ENCODE measurements at regions not wholly inside any gene's neighbourhood (a gene's known extent, or its start where the extent isn't known, plus 50 kb on each side); places are given as distances from the start of the nearest gene placed in this dataset.

- DNase-seq (ENCODE audit: low read depth): no peak
Measured at GRCh38 chr9:12874395-12874794, 99.6 kb downstream of the LURAP1L start.

- DNase-seq (ENCODE audit: low read depth): peak; percentile 47
Measured at GRCh38 chr9:12875191-12875590, 100.4 kb downstream of the LURAP1L start.

- DNase-seq (ENCODE audit: low read depth): no peak
Measured at GRCh38 chr9:12876872-12877271, 102.1 kb downstream of the LURAP1L start.

GRCh38 chr9:12878351-12878978, 103.6 kb downstream of the LURAP1L start:
- no peak for DNase-seq (ENCODE audit: low read depth)

GRCh38 chr9:12879961-12880360, 105.1 kb downstream of the LURAP1L start:
- no peak for DNase-seq (ENCODE audit: low read depth)

- DNase-seq (ENCODE audit: low read depth): peak; percentile 16
Measured at GRCh38 chr9:12880406-12881015, 105.7 kb downstream of the LURAP1L start.

GRCh38 chr9:12882430-12882829, 107.6 kb downstream of the LURAP1L start:
- DNase-seq (ENCODE audit: low read depth): peak; percentile 71

- peak; percentile 68 for DNase-seq (ENCODE audit: low read depth)
Measured at GRCh38 chr9:12884736-12885395, 110.0 kb downstream of the LURAP1L start.

GRCh38 chr9:12889402-12890106, 114.7 kb downstream of the LURAP1L start:
- DNase-seq (ENCODE audit: low read depth): no peak

GRCh38 chr9:12891588-12891987, 116.8 kb downstream of the LURAP1L start:
- no peak for DNase-seq (ENCODE audit: low read depth)

- no peak for DNase-seq (ENCODE audit: low read depth)
Measured at GRCh38 chr9:12903316-12903715, 128.5 kb downstream of the LURAP1L start.

GRCh38 chr9:12904261-12905000, 129.6 kb downstream of the LURAP1L start:
- no peak for DNase-seq (ENCODE audit: low read depth)

GRCh38 chr9:12906646-12907045, 131.8 kb downstream of the LURAP1L start:
- no peak for DNase-seq (ENCODE audit: low read depth)

GRCh38 chr9:12908895-12909294, 134.1 kb downstream of the LURAP1L start:
- DNase-seq (ENCODE audit: low read depth): no peak

- no peak for DNase-seq (ENCODE audit: low read depth)
Measured at GRCh38 chr9:12915366-12915954, 140.6 kb downstream of the LURAP1L start.

GRCh38 chr9:12916042-12916441, 141.2 kb downstream of the LURAP1L start:
- no peak for DNase-seq (ENCODE audit: low read depth)

- DNase-seq (ENCODE audit: low read depth): no peak
Measured at GRCh38 chr9:12920437-12920836, 145.6 kb downstream of the LURAP1L start.

- no peak for DNase-seq (ENCODE audit: low read depth)
Measured at GRCh38 chr9:12921621-12922020, 146.8 kb downstream of the LURAP1L start.

GRCh38 chr9:12922224-12922866, 147.5 kb downstream of the LURAP1L start:
- peak; percentile 7 for DNase-seq (ENCODE audit: low read depth)

- DNase-seq (ENCODE audit: low read depth): peak; percentile 97
Measured at GRCh38 chr9:12923468-12924009, 148.7 kb downstream of the LURAP1L start.

- DNase-seq (ENCODE audit: low read depth): peak; percentile 79
Measured at GRCh38 chr9:12930906-12931305, 156.1 kb downstream of the LURAP1L start.

Measured in EH (cell line).